GM23338 (cell line): ENCODE measurements at regions not wholly inside any gene's neighbourhood (a gene's known extent, or its start where the extent isn't known, plus 50 kb on each side); places are given as distances from the start of the nearest gene placed in this dataset.

ENCODE experiments used
- CREB1 ChIP-seq: fragments of 250-450 bp; sonication (Bioruptor Pico); IDR thresholded peaks from 2 replicates; pipeline ENCODE4 v1.5.0; 2020; ENCODE audit warnings: low read depth, mild to moderate bottlenecking, moderate library complexity
- CTCF ChIP-seq, 2 experiments: fragments of 200-600 bp in 1 of 2; sonication (generic) in 1 of 2; conservative IDR thresholded peaks; 2 replicates each; pipeline versions ENCODE4 v1.5.1 to v1.6.1; 2016 to 2017; ENCODE audit warnings: antibody characterized with exemption in 2 of 2, low read depth in 2 of 2, mild to moderate bottlenecking in 2 of 2, moderate library complexity in 1 of 2
- ETS1 ChIP-seq: IDR thresholded peaks from 2 replicates; pipeline ENCODE4 v1.6.1; 2016; ENCODE audit warnings: antibody characterized with exemption
- EZH2 ChIP-seq: fragments of 200-600 bp; sonication (generic); IDR thresholded peaks from one replicate; pipeline ENCODE4 v1.8.0; 2017; ENCODE audit warnings: antibody characterized with exemption, mild to moderate bottlenecking, low read depth; ENCODE audit not compliant: unreplicated experiment
- EZH2phosphoT487 ChIP-seq: fragments of 200-600 bp; sonication (generic); IDR thresholded peaks from one replicate; pipeline ENCODE4 v1.8.1; 2018; ENCODE audit warnings: antibody characterized with exemption; ENCODE audit not compliant: unreplicated experiment
- JUNB ChIP-seq: IDR thresholded peaks from one replicate; pipeline ENCODE4 v1.6.1; 2016; ENCODE audit warnings: antibody characterized with exemption; ENCODE audit not compliant: unreplicated experiment
- POLR2AphosphoS5 ChIP-seq: IDR thresholded peaks from 2 replicates; pipeline ENCODE4 v1.6.1; 2016; ENCODE audit warnings: antibody characterized with exemption, low read depth
- REST ChIP-seq: IDR thresholded peaks from one replicate; pipeline ENCODE4 v1.6.1; 2018; ENCODE audit warnings: antibody characterized with exemption; ENCODE audit not compliant: unreplicated experiment

GRCh38 chr19:31907661-31908060, 437.7 kb upstream of the ZNF507 start:
- no peak for TF ChIP-seq JUNB
- TF ChIP-seq CTCF (conservative IDR thresholded peaks at IDR 0.05; ENCODE audit: low read depth in 2 of 2), result no peak
- no peak for TF ChIP-seq REST
- TF ChIP-seq EZH2, result no peak
- TF ChIP-seq CREB1 (CRISPR knock-in tag), result no peak
- TF ChIP-seq ETS1, result no peak
- TF ChIP-seq POLR2AphosphoS5, result no peak
- no peak for TF ChIP-seq EZH2phosphoT487
